ENCODE measurements at regions not wholly inside any gene's neighbourhood (a gene's known extent, or its start where the extent isn't known, plus 50 kb on each side); places are given as distances from the start of the nearest gene placed in this dataset.

DNA sequence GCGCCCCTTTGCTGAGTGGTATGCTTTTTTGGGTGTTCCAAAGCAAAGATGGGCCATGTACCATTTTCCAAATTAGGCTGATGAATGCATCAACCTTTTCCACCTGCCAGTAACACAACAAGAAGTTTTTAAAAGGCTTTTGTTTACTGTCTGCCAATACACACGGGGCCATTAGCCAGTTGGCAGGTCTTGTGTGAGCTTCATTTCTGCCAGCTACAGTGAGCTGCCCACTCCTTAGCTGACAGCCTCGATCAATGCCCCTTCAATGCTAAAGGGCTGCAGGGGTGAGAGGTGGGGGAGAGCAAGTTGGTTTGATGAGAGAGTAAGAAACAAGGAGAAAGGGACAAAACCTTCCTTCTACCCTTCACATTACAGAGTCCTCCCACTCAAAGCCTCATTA lies 128.7 kb downstream of the C5orf15 start:
- no peak overlapping the region for H3K4me3 ChIP-seq (ENCODE audit: insufficient read depth in 1 of 2, low read depth in 1 of 2, low read length in 2 of 2)
- H3K4ac ChIP-seq (ENCODE audit: low read depth in 1 of 2, low read length in 2 of 2), result no peak overlapping the region
- no peak overlapping the region for H2BK5ac ChIP-seq (ENCODE audit: low read depth, low read length, poor library complexity, severe bottlenecking)
- no peak overlapping the region for H2BK15ac ChIP-seq (ENCODE audit: low read depth, poor library complexity, severe bottlenecking)
- H3K18ac ChIP-seq (ENCODE audit: low read depth in 1 of 2, low read length in 2 of 2), result no peak overlapping the region
- DNase-seq, result no peak
- H3K23ac ChIP-seq (ENCODE audit: low read length in 2 of 2), result no peak overlapping the region
- H3K79me1 ChIP-seq (replicated peaks; ENCODE audit: low read length, poor library complexity, severe bottlenecking), result no peaks in the 10 kb centered on the region
- H3K14ac ChIP-seq (ENCODE audit: low read length in 2 of 2), result no peak overlapping the region
- H3K4me1 ChIP-seq (ENCODE audit: control insufficient read depth, insufficient read depth, low read depth, low read length), result peaks cover 14% of the 10 kb centered on the region
- no peak overlapping the region for H3K27ac ChIP-seq (ENCODE audit: low read length, poor library complexity, severe bottlenecking)
- H2AFZ ChIP-seq (ENCODE audit: low read depth, low read length), result no peak overlapping the region
- H2BK120ac ChIP-seq (ENCODE audit: low read depth, low read length), result no peak overlapping the region
- H3K9me3 ChIP-seq (ENCODE audit: control insufficient read depth, low read length), result no peaks in the 10 kb centered on the region
- H2BK12ac ChIP-seq (ENCODE audit: low read length in 2 of 2), result no peak overlapping the region
- H3K4me2 ChIP-seq (ENCODE audit: low read length, poor library complexity, severe bottlenecking), result no peak overlapping the region
- no peak overlapping the region for H3K9ac ChIP-seq (ENCODE audit: low read length)
- WGBS, result 46% methylated on average over 2 of the region's 3 CpGs
- H4K8ac ChIP-seq (ENCODE audit: low read length), result no peak overlapping the region
- H2AK5ac ChIP-seq (ENCODE audit: low read length, severe bottlenecking), result no peak overlapping the region
- H4K91ac ChIP-seq (ENCODE audit: low read length), result no peak overlapping the region
- no peaks in the 10 kb centered on the region for H3K36me3 ChIP-seq (ENCODE audit: control insufficient read depth in 1 of 2, insufficient read depth in 2 of 2, low read depth in 1 of 2, low read length in 2 of 2)
- peaks cover 35 to 59% of the 10 kb centered on the region in 2 experiments for H3K27me3 ChIP-seq (ENCODE audit: control insufficient read depth in 1 of 2, insufficient read depth in 1 of 2, low read length in 2 of 2)

DNA sequence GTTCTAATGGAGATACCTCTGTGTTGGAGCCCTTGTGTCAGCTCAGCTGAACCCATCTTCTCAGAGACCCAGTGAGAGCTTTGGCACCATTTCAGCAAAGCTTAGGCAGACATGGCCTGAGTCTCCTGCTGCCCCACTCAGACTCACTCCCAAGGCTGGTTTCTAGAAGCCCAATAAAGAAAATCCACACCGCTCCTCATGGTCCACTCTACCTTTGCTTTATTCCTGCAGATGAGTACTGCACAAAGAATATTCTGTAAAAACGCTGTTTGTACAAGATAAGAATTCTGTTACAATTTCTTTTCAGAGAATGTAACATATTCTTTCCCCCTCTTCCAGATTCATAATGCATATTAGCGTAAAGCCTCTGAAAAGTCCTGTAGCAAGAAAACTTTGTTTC lies 129.3 kb downstream of the C5orf15 start:
- no peak overlapping the region for H3K27ac ChIP-seq (ENCODE audit: low read length, poor library complexity, severe bottlenecking)

DNA sequence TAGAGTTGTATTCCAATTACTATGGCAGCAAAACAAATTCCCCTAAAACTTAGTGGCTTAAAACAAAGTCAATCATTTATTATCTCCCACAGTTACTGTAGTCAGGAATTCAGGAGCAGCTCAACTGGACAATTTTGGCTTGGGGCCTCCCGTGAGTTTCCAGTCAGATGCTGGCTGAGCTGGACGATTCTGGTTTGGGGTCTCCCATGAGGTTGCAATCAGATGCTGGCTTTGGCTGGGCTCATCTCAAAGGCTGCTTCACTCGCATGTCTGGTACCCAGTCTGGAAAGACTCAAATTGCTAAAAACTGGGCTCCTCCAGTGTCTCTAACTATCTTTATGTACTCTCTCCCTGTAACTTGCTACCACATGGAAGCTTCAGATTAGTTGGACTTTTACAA lies 130.1 kb downstream of the C5orf15 start:
- Histone ChIP-seq H3K27me3 (ENCODE audit: control insufficient read depth in 1 of 2, insufficient read depth in 1 of 2, low read length in 2 of 2) (peaks cover 34 to 55% of the 10 kb centered on the region in 2 experiments), H3K27ac (ENCODE audit: low read length, poor library complexity, severe bottlenecking) (no peak overlapping the region), H3K23ac (ENCODE audit: low read length in 2 of 2) (no peak overlapping the region), H3K18ac (ENCODE audit: low read depth in 1 of 2, low read length in 2 of 2) (no peak overlapping the region), H3K79me1 (replicated peaks; ENCODE audit: low read length, poor library complexity, severe bottlenecking) (no peaks in the 10 kb centered on the region), H4K91ac (ENCODE audit: low read length) (no peak overlapping the region), H2BK120ac (ENCODE audit: low read depth, low read length) (no peak overlapping the region), H2BK5ac (ENCODE audit: low read depth, low read length, poor library complexity, severe bottlenecking) (no peak overlapping the region), H3K9ac (ENCODE audit: low read length) (no peak overlapping the region), H4K8ac (ENCODE audit: low read length) (no peak overlapping the region), H2BK12ac (ENCODE audit: low read length in 2 of 2) (no peak overlapping the region), H3K4me2 (ENCODE audit: low read length, poor library complexity, severe bottlenecking) (no peak overlapping the region), H3K4ac (ENCODE audit: low read depth in 1 of 2, low read length in 2 of 2) (no peak overlapping the region), H2AFZ (ENCODE audit: low read depth, low read length) (no peak overlapping the region), H3K36me3 (ENCODE audit: control insufficient read depth in 1 of 2, insufficient read depth in 2 of 2, low read depth in 1 of 2, low read length in 2 of 2) (no peaks in the 10 kb centered on the region), H3K9me3 (ENCODE audit: control insufficient read depth, low read length) (no peaks in the 10 kb centered on the region), H3K4me3 (ENCODE audit: insufficient read depth in 1 of 2, low read depth in 1 of 2, low read length in 2 of 2) (no peak overlapping the region), H3K4me1 (ENCODE audit: control insufficient read depth, insufficient read depth, low read depth, low read length) (peaks cover 9% of the 10 kb centered on the region), H2BK15ac (ENCODE audit: low read depth, poor library complexity, severe bottlenecking) (no peak overlapping the region), H2AK5ac (ENCODE audit: low read length, severe bottlenecking) (no peak overlapping the region), H3K14ac (ENCODE audit: low read length in 2 of 2) (no peak overlapping the region)
- DNase-seq, result no peak
- 91% methylated on average over 3 of the region's 3 CpGs for WGBS

More for the DNA sequence above, 129.3 kb downstream of the C5orf15 start:
- H2BK12ac ChIP-seq (ENCODE audit: low read length in 2 of 2), result no peak overlapping the region
- no peak overlapping the region for H2AK5ac ChIP-seq (ENCODE audit: low read length, severe bottlenecking)
- H3K36me3 ChIP-seq (ENCODE audit: control insufficient read depth in 1 of 2, insufficient read depth in 2 of 2, low read depth in 1 of 2, low read length in 2 of 2), result no peaks in the 10 kb centered on the region
- no peaks in the 10 kb centered on the region for H3K79me1 ChIP-seq (replicated peaks; ENCODE audit: low read length, poor library complexity, severe bottlenecking)
- no peak overlapping the region for H3K18ac ChIP-seq (ENCODE audit: low read depth in 1 of 2, low read length in 2 of 2)
- H2AFZ ChIP-seq (ENCODE audit: low read depth, low read length), result no peak overlapping the region
- no peak overlapping the region for H2BK120ac ChIP-seq (ENCODE audit: low read depth, low read length)
- H2BK15ac ChIP-seq (ENCODE audit: low read depth, poor library complexity, severe bottlenecking), result no peak overlapping the region
- no peak overlapping the region for H3K14ac ChIP-seq (ENCODE audit: low read length in 2 of 2)
- H4K91ac ChIP-seq (ENCODE audit: low read length), result no peak overlapping the region
- no peak overlapping the region for H3K23ac ChIP-seq (ENCODE audit: low read length in 2 of 2)
- H3K9me3 ChIP-seq (ENCODE audit: control insufficient read depth, low read length), result no peaks in the 10 kb centered on the region
- H3K9ac ChIP-seq (ENCODE audit: low read length), result no peak overlapping the region
- no CpG with 5 or more reads among the region's 3 CpGs for WGBS
- DNase-seq, result no peak
- H3K4me2 ChIP-seq (ENCODE audit: low read length, poor library complexity, severe bottlenecking), result no peak overlapping the region
- peaks cover 13% of the 10 kb centered on the region for H3K4me1 ChIP-seq (ENCODE audit: control insufficient read depth, insufficient read depth, low read depth, low read length)
- H3K4me3 ChIP-seq (ENCODE audit: insufficient read depth in 1 of 2, low read depth in 1 of 2, low read length in 2 of 2), result no peak overlapping the region
- H4K8ac ChIP-seq (ENCODE audit: low read length), result no peak overlapping the region
- no peak overlapping the region for H3K4ac ChIP-seq (ENCODE audit: low read depth in 1 of 2, low read length in 2 of 2)
- H3K27me3 ChIP-seq (ENCODE audit: control insufficient read depth in 1 of 2, insufficient read depth in 1 of 2, low read length in 2 of 2), result peaks cover 34 to 55% of the 10 kb centered on the region in 2 experiments
- H2BK5ac ChIP-seq (ENCODE audit: low read depth, low read length, poor library complexity, severe bottlenecking), result no peak overlapping the region

DNA sequence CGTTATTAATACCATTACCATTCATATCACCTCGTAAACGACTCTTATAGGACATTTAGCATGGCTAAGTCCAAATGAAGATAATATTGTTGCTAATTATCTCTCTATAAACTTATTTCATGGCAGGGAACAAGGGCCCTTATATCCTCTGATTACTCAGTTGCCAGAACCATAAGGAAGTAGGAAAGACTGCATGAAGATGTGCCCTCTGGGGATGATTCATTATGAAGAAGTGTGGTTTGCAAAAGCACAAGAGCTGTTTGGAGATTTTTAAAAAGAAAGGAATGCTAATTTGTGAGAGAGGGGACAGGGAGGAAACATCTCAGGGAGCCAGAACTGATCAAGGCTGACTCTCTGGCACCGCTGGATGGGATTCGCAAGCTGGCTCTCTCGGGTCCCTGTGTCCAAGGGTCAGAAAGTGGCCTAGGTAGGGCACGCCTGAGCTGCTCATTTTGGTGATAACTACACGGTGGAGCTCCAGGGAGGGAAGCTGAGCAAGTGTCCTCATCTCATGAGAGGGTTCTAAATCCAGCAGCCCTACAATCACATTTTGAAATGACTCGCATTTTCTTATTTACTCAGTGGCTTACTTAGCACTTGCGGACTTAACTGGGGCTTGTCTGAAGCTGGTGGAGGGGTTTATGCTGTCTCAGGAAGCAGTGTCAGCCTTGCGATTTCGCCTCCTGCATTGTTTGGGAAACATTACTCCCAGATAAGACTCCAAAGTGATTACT lies 136.8 kb downstream of the C5orf15 start:
- no peak overlapping the region for H3K27ac ChIP-seq (ENCODE audit: low read length, poor library complexity, severe bottlenecking)
- WGBS, result 50% methylated on average over 7 of the region's 12 CpGs
- H3K9me3 ChIP-seq (ENCODE audit: control insufficient read depth, low read length), result no peaks in the 10 kb centered on the region
- no peak overlapping the region for H2BK5ac ChIP-seq (ENCODE audit: low read depth, low read length, poor library complexity, severe bottlenecking)
- no peak overlapping the region for H3K14ac ChIP-seq (ENCODE audit: low read length in 2 of 2)
- H3K36me3 ChIP-seq (ENCODE audit: control insufficient read depth in 1 of 2, insufficient read depth in 2 of 2, low read depth in 1 of 2, low read length in 2 of 2), result no peaks in the 10 kb centered on the region
- H3K4me1 ChIP-seq (ENCODE audit: control insufficient read depth, insufficient read depth, low read depth, low read length), result peaks cover 2% of the 10 kb centered on the region
- no peak overlapping the region for H3K9ac ChIP-seq (ENCODE audit: low read length)
- no peak overlapping the region for H4K8ac ChIP-seq (ENCODE audit: low read length)
- no peak overlapping the region for H3K4me2 ChIP-seq (ENCODE audit: low read length, poor library complexity, severe bottlenecking)
- H3K18ac ChIP-seq (ENCODE audit: low read depth in 1 of 2, low read length in 2 of 2), result no peak overlapping the region
- H3K27me3 ChIP-seq (ENCODE audit: control insufficient read depth in 1 of 2, insufficient read depth in 1 of 2, low read length in 2 of 2), result peaks cover 21 to 27% of the 10 kb centered on the region in 2 experiments
- H2BK120ac ChIP-seq (ENCODE audit: low read depth, low read length), result no peak overlapping the region
- no peak overlapping the region for H3K4ac ChIP-seq (ENCODE audit: low read depth in 1 of 2, low read length in 2 of 2)
- H3K4me3 ChIP-seq (ENCODE audit: insufficient read depth in 1 of 2, low read depth in 1 of 2, low read length in 2 of 2), result no peak overlapping the region
- H3K23ac ChIP-seq (ENCODE audit: low read length in 2 of 2), result no peak overlapping the region
- no peak overlapping the region for H2BK15ac ChIP-seq (ENCODE audit: low read depth, poor library complexity, severe bottlenecking)
- H2AK5ac ChIP-seq (ENCODE audit: low read length, severe bottlenecking), result no peak overlapping the region
- no peaks in the 10 kb centered on the region for H3K79me1 ChIP-seq (replicated peaks; ENCODE audit: low read length, poor library complexity, severe bottlenecking)
- no peak overlapping the region for H2AFZ ChIP-seq (ENCODE audit: low read depth, low read length)
- no peak overlapping the region for H2BK12ac ChIP-seq (ENCODE audit: low read length in 2 of 2)
- H4K91ac ChIP-seq (ENCODE audit: low read length), result no peak overlapping the region
- peak; percentile 6 for DNase-seq
